Hepatocyte (in vitro differentiated cells): ENCODE measurements at regions not wholly inside any gene's neighbourhood (a gene's known extent, or its start where the extent isn't known, plus 50 kb on each side); places are given as distances from the start of the nearest gene placed in this dataset.

ENCODE experiments used
- DNase-seq: peaks from one replicate; pipeline ENCODE4 v3.0.0-alpha.2; 2016; ENCODE audit warnings: low spot score
- H2AFZ ChIP-seq: fragments of 200-600 bp; sonication (generic); 2 replicates; pipeline ENCODE4 v1.6.0; 2016; ENCODE audit warnings: antibody characterized with exemption, mild to moderate bottlenecking
- H3K27ac ChIP-seq: fragments of 200-600 bp; sonication (generic); 2 replicates; pipeline ENCODE4 v1.5.1; 2016; ENCODE audit warnings: mild to moderate bottlenecking
- H3K27me3 ChIP-seq: fragments of 200-600 bp; sonication (generic); 2 replicates; pipeline ENCODE4 v1.6.1; 2016
- H3K36me3 ChIP-seq: fragments of 200-600 bp; sonication (generic); replicated peaks from 2 replicates; pipeline ENCODE4 v1.5.1; 2016; ENCODE audit warnings: low read depth; ENCODE audit not compliant: insufficient read depth
- H3K4me1 ChIP-seq: fragments of 200-600 bp; sonication (generic); 2 replicates; pipeline ENCODE4 v1.5.1; 2016; ENCODE audit warnings: mild to moderate bottlenecking, moderate library complexity; ENCODE audit not compliant: insufficient read depth
- H3K4me2 ChIP-seq: fragments of 200-600 bp; sonication (generic); 2 replicates; pipeline ENCODE4 v1.6.0; 2016
- H3K4me3 ChIP-seq: fragments of 200-600 bp; sonication (generic); 2 replicates; pipeline ENCODE4 v1.5.1; 2016; ENCODE audit warnings: mild to moderate bottlenecking
- H3K79me2 ChIP-seq: fragments of 200-600 bp; sonication (generic); 2 replicates; pipeline ENCODE4 v1.6.0; 2017; ENCODE audit warnings: mild to moderate bottlenecking
- H3K9me2 ChIP-seq: fragments of 200-600 bp; sonication (generic); replicated peaks from 2 replicates; pipeline ENCODE4 v1.6.0; 2017; ENCODE audit warnings: mild to moderate bottlenecking; ENCODE audit not compliant: insufficient read depth
- H3K9me3 ChIP-seq: fragments of 200-600 bp; sonication (generic); 2 replicates; pipeline ENCODE4 v1.5.1; 2016; ENCODE audit warnings: low read depth, mild to moderate bottlenecking
- H4K20me1 ChIP-seq: fragments of 200-600 bp; sonication (generic); 2 replicates; pipeline ENCODE4 v1.6.0; 2016; ENCODE audit warnings: mild to moderate bottlenecking; ENCODE audit not compliant: insufficient read depth, poor library complexity, severe bottlenecking
- CTCF ChIP-seq: fragments of 200-600 bp; sonication (generic); IDR thresholded peaks from 2 replicates; pipeline ENCODE4 v1.5.1; 2016; ENCODE audit warnings: antibody characterized with exemption, mild to moderate bottlenecking; ENCODE audit not compliant: poor library complexity
- EZH2 ChIP-seq: fragments of 200-600 bp; sonication (generic); IDR thresholded peaks from 2 replicates; pipeline ENCODE4 v1.6.1; 2016; ENCODE audit warnings: antibody characterized with exemption, mild to moderate bottlenecking, borderline replicate concordance
- EZH2phosphoT487 ChIP-seq: fragments of 200-600 bp; sonication (generic); IDR thresholded peaks from one replicate; pipeline ENCODE4 v1.6.1; 2018; ENCODE audit warnings: antibody characterized with exemption, mild to moderate bottlenecking, low read depth, moderate library complexity; ENCODE audit not compliant: unreplicated experiment, severe bottlenecking
- WGBS: methylation state at CpG from one replicate; pipeline ENCODE4 v1.1.6; 2016; ENCODE audit warnings: low lambda C conversion rate; ENCODE audit errors: missing lambda C conversion rate; 5-methylcytosine and 5-hydroxymethylcytosine counted together

- DNase-seq: no peak
- no peaks in the 10 kb centered on the region for H3K79me2 ChIP-seq
- H3K36me3 ChIP-seq: no peaks in the 10 kb centered on the region
- no peak overlapping the region for H3K4me3 ChIP-seq
- H4K20me1 ChIP-seq: no peaks in the 10 kb centered on the region
- peak overlapping the region; percentile 31 for H3K27ac ChIP-seq
- TF ChIP-seq EZH2 (no peak), CTCF (no peak), EZH2phosphoT487 (no peak)
- no peaks in the 10 kb centered on the region for H3K9me2 ChIP-seq
- 61% methylated on average over 12 of the region's 12 CpGs for WGBS
- H3K4me1 ChIP-seq: peaks cover 13% of the 10 kb centered on the region
- H3K27me3 ChIP-seq: no peaks in the 10 kb centered on the region
- H2AFZ ChIP-seq: no peak overlapping the region
- no peak overlapping the region for H3K4me2 ChIP-seq
- H3K9me3 ChIP-seq: no peaks in the 10 kb centered on the region
These were observed 59.2 kb downstream of the PABIR2 start for GRCh38 chrX:134737721-134738369.

GRCh38 chrX:134737061-134737460 lies 59.9 kb downstream of the PABIR2 start:
- DNase-seq: no peak
- no peaks in the 10 kb centered on the region for H3K36me3 ChIP-seq
- no peak overlapping the region for H3K4me3 ChIP-seq
- H3K27me3 ChIP-seq: no peaks in the 10 kb centered on the region
- no peak overlapping the region for H3K27ac ChIP-seq
- H3K9me3 ChIP-seq: no peaks in the 10 kb centered on the region
- H3K79me2 ChIP-seq: no peaks in the 10 kb centered on the region
- H3K9me2 ChIP-seq: no peaks in the 10 kb centered on the region
- H3K4me1 ChIP-seq: peaks cover 13% of the 10 kb centered on the region
- no peak overlapping the region for H2AFZ ChIP-seq
- H3K4me2 ChIP-seq: no peak overlapping the region
- no peak for TF ChIP-seq EZH2phosphoT487
- TF ChIP-seq EZH2: no peak
- TF ChIP-seq CTCF: no peak
- H4K20me1 ChIP-seq: no peaks in the 10 kb centered on the region
- WGBS: 71% methylated on average over 6 of the region's 6 CpGs

GRCh38 chrX:134736356-134736755 lies 60.6 kb downstream of the PABIR2 start:
- H3K4me3 ChIP-seq: no peak overlapping the region
- no peaks in the 10 kb centered on the region for H3K36me3 ChIP-seq
- no peaks in the 10 kb centered on the region for H3K79me2 ChIP-seq
- H3K27ac ChIP-seq: no peak overlapping the region
- H3K4me2 ChIP-seq: no peak overlapping the region
- peaks cover 13% of the 10 kb centered on the region for H3K4me1 ChIP-seq
- no peaks in the 10 kb centered on the region for H4K20me1 ChIP-seq
- DNase-seq: no peak
- TF ChIP-seq EZH2 (no peak), CTCF (no peak), EZH2phosphoT487 (no peak)
- no peaks in the 10 kb centered on the region for H3K9me3 ChIP-seq
- no peak overlapping the region for H2AFZ ChIP-seq
- WGBS: 74% methylated on average over 7 of the region's 7 CpGs
- H3K27me3 ChIP-seq: no peaks in the 10 kb centered on the region
- H3K9me2 ChIP-seq: no peaks in the 10 kb centered on the region
